GM19328 (cell line): ENCODE measurements at regions not wholly inside any gene's neighbourhood (a gene's known extent, or its start where the extent isn't known, plus 50 kb on each side); places are given as distances from the start of the nearest gene placed in this dataset.
"Not testable (repeated sequence)": the region's sequence is repeated elsewhere in the genome, so short reads cannot be mapped to it uniquely, and the experiment has no call there.

Source experiments
- ATAC-seq: cut with Tn5 transposase; IDR thresholded peaks from one replicate; pipeline ENCODE4 v1.9.1; 2021; ENCODE audit warnings: mild to moderate bottlenecking, moderate library complexity; ENCODE audit not compliant: unreplicated experiment

DNA sequence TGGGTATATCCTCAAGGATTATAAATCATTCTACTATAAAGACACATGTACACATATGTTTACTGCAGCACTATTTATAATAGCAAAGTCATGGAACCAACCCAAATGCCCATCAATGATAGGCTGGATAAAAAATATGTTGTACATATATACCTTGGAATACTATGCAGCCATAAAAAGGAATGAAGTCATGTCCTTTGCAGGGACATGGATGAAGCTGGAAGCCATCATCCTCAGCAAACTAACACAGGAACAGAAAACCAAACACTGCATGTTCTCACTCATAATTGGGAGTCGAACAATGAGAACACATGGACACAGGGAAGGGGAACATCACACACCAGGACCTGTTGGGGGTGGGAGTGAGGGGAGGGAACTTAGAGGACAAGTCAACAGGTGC, 715.0 kb upstream of the ADGRB3 start:
- ATAC-seq: not testable (repeated sequence)

GRCh38 chr6:67916399-67916798, 718.7 kb upstream of the ADGRB3 start:
- no peak for ATAC-seq

GRCh38 chr6:67914419-67914818, 720.7 kb upstream of the ADGRB3 start:
- no peak for ATAC-seq

DNA sequence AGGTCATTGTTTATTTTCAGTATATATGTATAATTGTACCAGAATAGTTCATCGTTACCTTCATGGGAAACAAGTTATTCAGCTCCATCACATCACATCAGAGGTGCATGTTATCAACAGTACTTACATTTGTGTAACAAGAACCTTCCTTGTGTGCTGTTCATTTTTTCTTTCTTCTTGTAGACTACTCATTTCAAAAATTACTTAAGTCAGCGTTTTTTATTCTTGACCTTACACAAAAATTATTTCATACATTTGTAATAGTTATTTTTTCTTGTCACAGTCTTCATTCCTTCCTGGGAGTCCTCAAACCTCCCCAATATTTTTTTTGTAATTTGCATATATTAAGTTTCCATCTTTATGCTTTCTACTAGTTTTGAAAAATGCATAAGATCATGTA, 725.7 kb upstream of the ADGRB3 start:
- no peak for ATAC-seq

- no peak for ATAC-seq
Measured at GRCh38 chr6:67908379-67908778, 726.7 kb upstream of the ADGRB3 start.

DNA sequence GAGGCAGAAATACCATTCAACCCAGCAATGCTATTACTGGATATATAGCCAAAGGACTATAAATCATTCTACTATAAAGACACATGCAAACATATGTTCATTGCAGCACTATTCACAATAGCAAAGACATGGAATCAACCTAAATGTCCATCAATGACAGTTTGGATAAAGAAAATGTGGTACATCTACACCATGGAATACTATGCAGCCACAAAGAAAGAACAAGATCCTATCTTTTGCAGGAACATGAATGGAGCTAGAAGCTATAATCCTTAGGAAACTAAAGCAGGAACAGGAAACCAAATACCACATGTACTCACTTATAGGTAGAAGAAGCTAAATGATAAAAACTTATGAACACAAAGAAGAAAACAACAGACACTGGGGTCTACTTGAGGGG, 730.3 kb upstream of the ADGRB3 start:
- ATAC-seq: not testable (repeated sequence)

GRCh38 chr6:67898875-67899274, 736.2 kb upstream of the ADGRB3 start:
- no peak for ATAC-seq

DNA sequence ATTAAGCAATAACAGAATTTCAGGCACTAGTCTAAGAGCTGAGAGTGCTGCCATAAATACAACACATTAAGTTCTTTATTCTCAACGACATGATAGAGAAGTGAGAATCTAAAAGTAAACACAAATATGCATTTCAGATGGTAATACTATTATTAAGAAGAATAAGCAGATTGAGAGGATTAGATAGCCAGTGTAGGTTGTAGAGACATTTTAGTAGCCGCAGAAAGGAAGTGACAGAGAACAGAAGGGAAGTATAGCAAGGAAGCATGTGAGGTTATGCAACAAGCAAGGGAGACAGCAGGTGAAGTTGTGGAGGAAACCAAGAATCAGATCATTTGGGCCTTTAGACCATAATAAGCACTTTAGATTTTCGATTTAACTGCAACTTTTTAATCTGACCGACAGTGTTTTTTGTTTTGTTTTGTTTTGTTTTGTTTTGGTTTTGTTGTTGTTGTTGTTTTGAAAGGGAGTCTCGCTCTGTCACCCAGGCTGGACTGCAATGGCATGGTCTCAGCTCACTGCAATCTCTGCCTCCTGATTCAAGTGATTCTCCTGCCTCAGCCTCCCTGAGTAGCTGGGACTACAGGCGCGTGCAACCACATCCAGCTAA, 737.0 kb upstream of the ADGRB3 start:
- ATAC-seq: no peak

GRCh38 chr6:67896476-67896875, 738.6 kb upstream of the ADGRB3 start:
- ATAC-seq: no peak

GRCh38 chr6:67889682-67889995, 745.4 kb upstream of the ADGRB3 start:
- no peak for ATAC-seq

- no peak for ATAC-seq
Measured at GRCh38 chr6:67888886-67889681, 746.0 kb upstream of the ADGRB3 start.

GRCh38 chr6:67888546-67888885, 746.6 kb upstream of the ADGRB3 start:
- no peak for ATAC-seq

GRCh38 chr6:67887747-67888545, 747.1 kb upstream of the ADGRB3 start:
- ATAC-seq: no peak

- no peak for ATAC-seq
Measured at GRCh38 chr6:67887419-67887746, 747.7 kb upstream of the ADGRB3 start.

DNA sequence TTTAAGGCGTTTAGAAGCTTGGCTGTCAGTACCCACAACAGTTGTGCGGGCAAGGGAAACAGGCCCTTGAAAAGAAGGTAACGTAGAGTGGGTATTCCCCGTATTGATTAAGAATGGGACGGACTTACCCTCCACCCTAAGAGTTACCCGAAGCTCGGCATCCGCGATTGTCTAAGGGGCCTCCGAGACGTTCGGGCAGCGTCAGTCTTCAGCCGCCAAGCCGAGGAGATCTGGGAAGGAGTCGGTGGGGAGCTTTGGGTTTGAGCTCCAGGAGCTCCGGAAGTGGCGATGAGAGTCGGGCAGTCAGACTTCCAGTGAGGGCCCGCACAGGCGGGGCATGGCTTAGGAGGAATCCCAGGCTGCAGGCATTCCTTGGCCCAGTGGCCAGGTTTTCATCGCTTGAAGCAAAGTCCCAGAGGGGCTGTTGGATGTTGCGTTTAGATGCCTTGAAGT, 748.2 kb upstream of the ADGRB3 start:
- no peak for ATAC-seq

DNA sequence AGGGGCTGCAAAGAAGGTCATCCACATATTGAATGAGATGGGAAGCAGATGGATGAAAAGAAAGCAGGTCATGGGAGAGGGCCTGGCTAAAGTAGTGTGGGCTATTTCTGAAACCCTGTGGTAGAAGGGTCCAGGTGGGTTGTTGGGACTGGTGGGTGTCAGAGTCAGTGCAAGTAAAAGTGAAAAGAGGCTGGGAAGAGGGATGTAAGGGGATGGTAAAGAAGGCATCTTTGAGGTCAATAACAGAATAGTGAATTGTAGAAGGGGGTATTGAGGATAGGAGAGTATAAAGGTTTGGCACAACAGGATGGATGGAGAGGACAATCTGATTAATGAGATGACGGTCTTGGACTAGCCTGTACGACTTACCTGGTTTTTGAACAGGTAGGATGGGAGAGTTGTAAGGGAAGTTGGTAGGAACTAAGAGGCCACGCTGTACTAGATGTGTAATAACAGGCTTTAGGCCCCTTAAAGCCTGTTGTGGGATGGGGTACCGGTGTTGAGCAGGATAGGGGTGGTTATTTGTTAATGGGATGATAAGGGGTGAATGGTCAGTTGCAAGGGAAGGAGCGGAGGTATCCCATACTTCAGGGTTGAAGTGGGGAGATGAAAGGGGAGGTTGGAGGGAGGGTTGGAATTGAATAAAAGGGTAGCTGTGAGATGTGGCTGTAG, 748.9 kb upstream of the ADGRB3 start:
- ATAC-seq: no peak

GRCh38 chr6:67885081-67886033, 749.7 kb upstream of the ADGRB3 start:
- no peak for ATAC-seq

DNA sequence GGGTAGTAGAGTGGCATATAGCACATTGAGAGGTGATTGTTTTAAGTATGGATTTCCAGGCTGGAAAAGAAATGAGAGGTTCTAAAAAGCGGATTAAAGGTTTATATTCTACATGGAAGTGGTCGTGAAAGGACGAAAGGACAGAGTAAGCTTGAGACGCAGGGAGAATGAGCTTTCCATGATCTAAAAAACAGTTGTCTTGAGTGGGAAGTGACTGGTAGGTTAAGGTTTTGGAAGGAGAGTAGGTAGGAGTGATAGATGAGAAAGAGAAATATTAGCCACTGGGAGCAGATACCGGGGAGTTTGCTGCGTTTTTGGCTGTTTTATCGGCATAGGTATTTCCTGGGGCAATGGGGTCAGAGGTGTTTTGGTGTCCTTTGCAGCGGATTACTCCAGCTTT, 750.6 kb upstream of the ADGRB3 start:
- no peak for ATAC-seq

GRCh38 chr6:67883500-67884366, 751.3 kb upstream of the ADGRB3 start:
- ATAC-seq: no peak
